GM12891 (cell line): ENCODE measurements at regions not wholly inside any gene's neighbourhood (a gene's known extent, or its start where the extent isn't known, plus 50 kb on each side); places are given as distances from the start of the nearest gene placed in this dataset.

Experiments used
- PAX5 ChIP-seq: IDR thresholded peaks from 2 replicates; pipeline ENCODE4 v1.6.1; 2011; ENCODE audit warnings: low read length, moderate library complexity, mild to moderate bottlenecking; ENCODE audit not compliant: insufficient read depth, severe bottlenecking
- POLR2A ChIP-seq: IDR thresholded peaks from 2 replicates; pipeline ENCODE4 v1.6.1; 2011; ENCODE audit warnings: low read depth, low read length, control low read depth
- POLR2AphosphoS5 ChIP-seq: IDR thresholded peaks from 2 replicates; pipeline ENCODE4 v1.6.1; 2011; ENCODE audit warnings: low read depth, low read length, control low read depth
- TAF1 ChIP-seq: IDR thresholded peaks from 2 replicates; pipeline ENCODE4 v1.6.1; 2011; ENCODE audit warnings: low read depth, low read length, control low read depth

DNA sequence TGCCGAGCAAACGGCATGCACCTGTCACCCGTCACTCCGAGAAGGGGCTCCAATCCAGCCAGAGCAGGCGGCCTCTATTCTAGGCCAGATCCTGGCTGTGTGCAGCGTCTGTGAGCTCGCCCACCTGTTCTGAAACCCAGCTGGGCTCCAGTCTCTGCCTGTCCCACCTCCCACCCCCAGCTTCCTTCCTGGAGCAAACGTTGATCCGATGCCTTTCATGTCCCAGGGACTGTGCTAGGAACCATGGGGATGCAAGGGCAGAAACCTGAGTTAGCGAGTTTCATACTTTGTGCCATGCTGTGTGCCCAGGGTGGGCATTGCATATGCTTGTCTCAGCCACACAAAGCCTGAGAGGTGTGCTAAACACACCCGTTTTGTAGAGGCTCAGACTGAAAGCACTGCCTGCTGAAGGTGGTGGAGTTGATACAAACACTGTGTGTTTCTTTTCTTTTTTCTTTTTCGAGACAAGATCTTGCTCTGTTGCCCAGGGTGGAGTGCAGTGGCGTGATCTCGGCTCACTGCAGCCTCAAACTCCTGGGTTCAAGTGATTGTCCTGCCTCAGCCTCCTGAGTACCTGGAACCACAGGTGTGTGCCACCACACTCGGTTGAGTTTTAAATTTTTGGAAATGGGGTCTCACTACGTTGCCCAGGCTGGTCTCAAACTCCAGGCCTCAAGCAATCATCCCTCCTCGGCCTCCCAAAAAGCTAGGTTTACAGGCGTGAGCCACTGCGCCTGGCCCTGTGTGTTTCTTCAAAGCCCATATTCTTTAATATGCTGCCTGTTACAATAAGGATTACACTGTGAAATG lies 84.1 kb upstream of the MED13L start:
- TF ChIP-seq PAX5 (no peak), TAF1 (no peak), POLR2A (no peak), POLR2AphosphoS5 (no peak)
